Endothelial cell of umbilical vein (primary cell): ENCODE measurements at regions not wholly inside any gene's neighbourhood (a gene's known extent, or its start where the extent isn't known, plus 50 kb on each side); places are given as distances from the start of the nearest gene placed in this dataset.

ENCODE experiments used
- BruUV-seq: library from RNA; stranded (reverse); fragments of 400-500 nt; replicated peaks from 2 replicates; lab custom pipeline; 2021; lab: Mats Ljungman, UMichigan
- CTCF ChIA-PET: fragments of 300-600, 350-600 bp; sonication (Branson Sonifier 250); formaldehyde crosslinking; loops from one replicate; lab custom pipeline; 2021; ENCODE audit warnings: antibody characterized with exemption, inconsistent platforms; lab: Charles Lee
- POLR2A ChIA-PET: fragments of 300-600, 350-600 bp; sonication (Branson Sonifier 250); formaldehyde crosslinking; loops from one replicate; lab custom pipeline; 2021; ENCODE audit warnings: antibody characterized with exemption, inconsistent platforms; lab: Charles Lee
- DNase-seq: peaks from one replicate; pipeline ENCODE4 v3.0.0-alpha.2; 2011; ENCODE audit warnings: low read depth, low spot score
- FAIRE-seq: peaks from 2 replicates; lab custom pipeline; 2011; peaks lifted over from hg19 to GRCh38; lab: Jason Lieb, UNC
- H2AFZ ChIP-seq: 2 replicates; pipeline ENCODE4 v1.6.0; 2012; ENCODE audit warnings: low read depth, low read length, control low read depth, inconsistent platforms
- H3K27ac ChIP-seq: 2 replicates; pipeline ENCODE4 v1.5.1; 2011; ENCODE audit warnings: low read depth, mild to moderate bottlenecking, control low read depth, low read length, moderate library complexity; ENCODE audit not compliant: insufficient read depth
- H3K27me3 ChIP-seq, 2 experiments: 2 replicates each; pipeline versions ENCODE4 v1.6.0 to v1.6.1; 2011; ENCODE audit warnings: low read length in 2 of 2, mixed read lengths in 1 of 2; ENCODE audit not compliant: control insufficient read depth in 2 of 2, insufficient read depth in 2 of 2
- H3K36me3 ChIP-seq, 2 experiments: 2 replicates in 1 of 2; 3 replicates in 1 of 2; pipeline ENCODE4 v1.5.1; 2011; ENCODE audit warnings: low read length in 2 of 2, mild to moderate bottlenecking in 1 of 2, moderate library complexity in 1 of 2; ENCODE audit not compliant: control insufficient read depth in 2 of 2, insufficient read depth in 2 of 2; ENCODE audit errors: extremely low read depth in 1 of 2
- H3K4me1 ChIP-seq: 3 replicates; pipeline ENCODE4 v1.5.1; 2011; ENCODE audit warnings: mild to moderate bottlenecking, low read length; ENCODE audit not compliant: control insufficient read depth, insufficient read depth; ENCODE audit errors: extremely low read depth
- H3K4me2 ChIP-seq: 2 replicates; pipeline ENCODE4 v1.6.1; 2011; ENCODE audit warnings: low read length, control low read depth, mixed read lengths; ENCODE audit not compliant: insufficient read depth
- H3K4me3 ChIP-seq, 3 experiments: fragments of 200-600 bp in 1 of 3; sonication (generic), shearing (Covaris generic) in 1 of 3; replicated peaks in 1 of 3; 2 replicates each; pipeline ENCODE4 v1.5.1; 2011 to 2016; ENCODE audit warnings: control low read depth in 3 of 3, low read length in 3 of 3, mild to moderate bottlenecking in 2 of 3, inconsistent platforms in 1 of 3, low read depth in 1 of 3, moderate library complexity in 1 of 3; ENCODE audit not compliant: insufficient read depth in 1 of 3
- H3K79me2 ChIP-seq: 2 replicates; pipeline ENCODE4 v1.6.0; 2012; ENCODE audit warnings: low read length, inconsistent platforms; ENCODE audit not compliant: control insufficient read depth, insufficient read depth
- H3K9ac ChIP-seq: replicated peaks from 2 replicates; pipeline ENCODE3; 2011; ENCODE audit warnings: low read length, control low read depth; ENCODE audit not compliant: insufficient read depth; ENCODE audit errors: extremely low read depth
- H3K9me1 ChIP-seq: replicated peaks from 3 replicates; pipeline ENCODE4 v1.6.0; 2011; ENCODE audit warnings: mild to moderate bottlenecking, low read length; ENCODE audit not compliant: control insufficient read depth, insufficient read depth; ENCODE audit errors: extremely low read depth
- H3K9me3 ChIP-seq: replicated peaks from 2 replicates; pipeline ENCODE4 v1.5.1; 2012; ENCODE audit warnings: low read length, inconsistent platforms; ENCODE audit not compliant: control insufficient read depth, insufficient read depth
- H4K20me1 ChIP-seq: replicated peaks from 2 replicates; pipeline ENCODE3; 2011; ENCODE audit warnings: mild to moderate bottlenecking, low read length; ENCODE audit not compliant: control insufficient read depth, insufficient read depth; ENCODE audit errors: extremely low read depth
- CTCF ChIP-seq, 2 donors: IDR thresholded peaks; 1 replicate in 1 of 2; 2 replicates in 1 of 2; pipeline ENCODE4 v1.5.1; 2011; ENCODE audit warnings: low read length in 2 of 2, mild to moderate bottlenecking in 2 of 2, moderate library complexity in 2 of 2, control low read depth in 1 of 2, inconsistent platforms in 1 of 2, low read depth in 1 of 2; ENCODE audit not compliant: insufficient read depth in 1 of 2; ENCODE audit errors: extremely low read depth in 1 of 2
- EZH2 ChIP-seq: IDR thresholded peaks from 2 replicates; pipeline ENCODE4 v1.6.1; 2012; ENCODE audit warnings: borderline replicate concordance, low read depth, mild to moderate bottlenecking, moderate library complexity, low read length, inconsistent platforms; ENCODE audit not compliant: severe bottlenecking
- FOS ChIP-seq: IDR thresholded peaks from 2 replicates; pipeline ENCODE4 v1.6.1; 2011; ENCODE audit warnings: mild to moderate bottlenecking, low read length, moderate library complexity, borderline replicate concordance; ENCODE audit not compliant: insufficient read depth
- GATA2 ChIP-seq: IDR thresholded peaks from 2 replicates; pipeline ENCODE4 v1.7.0; 2011; ENCODE audit warnings: low read depth, mild to moderate bottlenecking, moderate library complexity, mixed read lengths, low read length; ENCODE audit not compliant: insufficient read length, insufficient read depth
- JUN ChIP-seq: IDR thresholded peaks from 2 replicates; pipeline ENCODE4 v1.6.1; 2011; ENCODE audit warnings: borderline replicate concordance, low read depth; ENCODE audit not compliant: insufficient read length, insufficient read depth
- MAX ChIP-seq: IDR thresholded peaks from 2 replicates; pipeline ENCODE4 v1.6.1; 2011; ENCODE audit not compliant: insufficient read depth, insufficient read length
- MYC ChIP-seq: IDR thresholded peaks from one replicate; pipeline ENCODE4 v1.6.1; 2011; ENCODE audit warnings: mild to moderate bottlenecking, low read depth, low read length
- POLR2A ChIP-seq: IDR thresholded peaks from 2 replicates; pipeline ENCODE4 v1.6.1; 2012; ENCODE audit warnings: low read depth, mild to moderate bottlenecking, control low read depth, low read length
- POLR2AphosphoS5 ChIP-seq: IDR thresholded peaks from 2 replicates; pipeline ENCODE4 v1.6.1; 2012; ENCODE audit warnings: low read depth, mild to moderate bottlenecking, control low read depth, low read length, moderate library complexity; ENCODE audit not compliant: insufficient read depth
- dilution Hi-C: fragments of 300-500 bp; cut with MboI; formaldehyde crosslinking; loops from one replicate; pipeline ENCODE4 v1.15.0; 2019; ENCODE audit warnings: low sequenced_read_pairs; ENCODE audit not compliant: extremely low pct_ligation_motif_present
- intact Hi-C: fragments of 100-400 bp; cut with micrococcal nuclease; formaldehyde crosslinking; loops from one replicate; pipeline ENCODE4 v1.10.0; 2022

- FAIRE-seq, result no peak
- H3K36me3 ChIP-seq, result no peaks in the 10 kb centered on the region
- DNase-seq, result no peak
- no peaks in the 10 kb centered on the region for H3K79me2 ChIP-seq
- no peak overlapping the region for H3K4me2 ChIP-seq
- no peaks in the 10 kb centered on the region for H3K9me1 ChIP-seq
- TF ChIP-seq POLR2A (no peak), MAX (no peak), CTCF (IDR thresholded peaks at IDR 0.05; ENCODE audit: extremely low read depth in 1 of 2, insufficient read depth in 1 of 2, low read depth in 1 of 2, low read length in 2 of 2) (no peak), EZH2 (no peak), POLR2AphosphoS5 (no peak), MYC (no peak), FOS (no peak), GATA2 (no peak), JUN (no peak)
- ChIA-PET POLR2A (no interaction called here), CTCF (no interaction called here)
- H3K9me3 ChIP-seq, result no peaks in the 10 kb centered on the region
- no peaks in the 10 kb centered on the region for H3K27me3 ChIP-seq
- intact Hi-C loops (no loop called here), dilution Hi-C loops (no loop called here)
- no peak overlapping the region for H3K4me3 ChIP-seq
- H3K4me1 ChIP-seq, result no peaks in the 10 kb centered on the region
- H3K9ac ChIP-seq, result no peak overlapping the region
- BruUV-seq, result no TSS peak
- H3K27ac ChIP-seq, result no peak overlapping the region
- no peak overlapping the region for H2AFZ ChIP-seq
- H4K20me1 ChIP-seq, result no peaks in the 10 kb centered on the region
Measured at GRCh38 chrX:115989686-115990085, 180.9 kb upstream of the AGTR2 start.
